Vagina (tissue), 2 donors: ENCODE measurements at regions not wholly inside any gene's neighbourhood (a gene's known extent, or its start where the extent isn't known, plus 50 kb on each side); places are given as distances from the start of the nearest gene placed in this dataset.

Experiments
- DNase-seq, 2 donors: peaks; one replicate each; pipeline ENCODE4 v3.0.0-alpha.2; 2017; ENCODE audit errors: extremely low spot score in 2 of 2
- H3K27ac ChIP-seq: fragments of 200-600 bp; sonication (generic); one replicate; pipeline ENCODE4 v1.5.1; 2019
- H3K27me3 ChIP-seq: fragments of 200-600 bp; sonication (generic); one replicate; pipeline ENCODE4 v1.5.1; 2019
- H3K36me3 ChIP-seq, 2 donors: fragments of 200-600 bp; sonication (generic); one replicate each; pipeline ENCODE4 v1.5.1; 2017 to 2019
- H3K4me1 ChIP-seq: fragments of 200-600 bp; sonication (generic); one replicate; pipeline ENCODE4 v1.5.1; 2019
- H3K4me3 ChIP-seq, 2 donors: fragments of 200-600 bp; sonication (generic); 1 replicate in 1 of 2; 2 replicates in 1 of 2; pipeline ENCODE4 v1.5.1; 2016 to 2019
- H3K9me3 ChIP-seq: fragments of 200-600 bp; sonication (generic); one replicate; pipeline ENCODE4 v1.5.1; 2019
- CTCF ChIP-seq, 3 experiments: fragments of 450-650 bp in 2 of 3; fragments of 200-600 bp in 1 of 3; sonication (generic) in 1 of 3; IDR thresholded peaks; one replicate each; pipeline ENCODE4 v1.5.1; 2017 to 2019; ENCODE audit warnings: antibody characterized with exemption in 3 of 3, mild to moderate bottlenecking in 2 of 3, moderate library complexity in 2 of 3
- POLR2A ChIP-seq, 2 donors: fragments of 450-650 bp; IDR thresholded peaks; one replicate each; pipeline ENCODE4 v1.6.1; 2017; ENCODE audit warnings: antibody characterized with exemption in 2 of 2, mild to moderate bottlenecking in 2 of 2, moderate library complexity in 2 of 2
- POLR2AphosphoS5 ChIP-seq, 2 donors: sonication (generic); formaldehyde crosslinking; IDR thresholded peaks; one replicate each; pipeline ENCODE4 v1.9.0; 2017; ENCODE audit warnings: antibody characterized with exemption in 2 of 2, mild to moderate bottlenecking in 2 of 2, low read depth in 1 of 2; ENCODE audit not compliant: insufficient read depth in 1 of 2
- intact Hi-C: fragments of 100-400 bp; cut with DNase I; formaldehyde crosslinking; loops from one replicate; pipeline ENCODE4 v1.15.1; 2023

- TF ChIP-seq CTCF (IDR thresholded peaks at IDR 0.05) (no peak), POLR2A (IDR thresholded peaks at IDR 0.05) (no peak), POLR2AphosphoS5 (IDR thresholded peaks at IDR 0.05; ENCODE audit: insufficient read depth in 1 of 2, low read depth in 1 of 2) (no peak)
- H3K27me3 ChIP-seq, result no peaks in the 10 kb centered on the region
- H3K36me3 ChIP-seq, result no peaks in the 10 kb centered on the region
- no peaks in the 10 kb centered on the region for H3K4me1 ChIP-seq
- H3K9me3 ChIP-seq, result no peaks in the 10 kb centered on the region
- no peak overlapping the region for H3K4me3 ChIP-seq
- no peak for DNase-seq
- no peak overlapping the region for H3K27ac ChIP-seq
- intact Hi-C loops, result no loop called here
Measured at GRCh38 chr2:67851956-67852824, 210.6 kb downstream of the C1D start.

GRCh38 chr2:67854103-67854743 lies 208.6 kb downstream of the C1D start:
- no peak for DNase-seq
- Histone ChIP-seq H3K4me1 (no peaks in the 10 kb centered on the region), H3K9me3 (no peaks in the 10 kb centered on the region), H3K27ac (no peak overlapping the region), H3K36me3 (no peaks in the 10 kb centered on the region), H3K27me3 (no peaks in the 10 kb centered on the region), H3K4me3 (no peak overlapping the region)
- intact Hi-C loops, result no loop called here
- no peak for TF ChIP-seq POLR2A (IDR thresholded peaks at IDR 0.05)
- no peak for TF ChIP-seq POLR2AphosphoS5 (IDR thresholded peaks at IDR 0.05; ENCODE audit: insufficient read depth in 1 of 2, low read depth in 1 of 2)
- TF ChIP-seq CTCF (IDR thresholded peaks at IDR 0.05), result no peak

GRCh38 chr2:67854798-67855197 lies 208.0 kb downstream of the C1D start:
- Histone ChIP-seq H3K4me3 (no peak overlapping the region), H3K36me3 (no peaks in the 10 kb centered on the region), H3K9me3 (no peaks in the 10 kb centered on the region), H3K27ac (no peak overlapping the region), H3K27me3 (no peaks in the 10 kb centered on the region), H3K4me1 (no peaks in the 10 kb centered on the region)
- TF ChIP-seq POLR2A (IDR thresholded peaks at IDR 0.05), result no peak
- TF ChIP-seq CTCF (IDR thresholded peaks at IDR 0.05), result no peak
- TF ChIP-seq POLR2AphosphoS5 (IDR thresholded peaks at IDR 0.05; ENCODE audit: insufficient read depth in 1 of 2, low read depth in 1 of 2), result no peak
- DNase-seq, result no peak
- intact Hi-C loops, result no loop called here

- no peaks in the 10 kb centered on the region for H3K9me3 ChIP-seq
- intact Hi-C loops, result no loop called here
- TF ChIP-seq POLR2A (IDR thresholded peaks at IDR 0.05), result no peak
- TF ChIP-seq CTCF (IDR thresholded peaks at IDR 0.05), result no peak
- TF ChIP-seq POLR2AphosphoS5 (IDR thresholded peaks at IDR 0.05; ENCODE audit: insufficient read depth in 1 of 2, low read depth in 1 of 2), result no peak
- no peaks in the 10 kb centered on the region for H3K36me3 ChIP-seq
- no peak for DNase-seq
- H3K27ac ChIP-seq, result no peak overlapping the region
- no peaks in the 10 kb centered on the region for H3K27me3 ChIP-seq
- no peak overlapping the region for H3K4me3 ChIP-seq
- H3K4me1 ChIP-seq, result no peaks in the 10 kb centered on the region
Measured at GRCh38 chr2:67856866-67857265, 205.9 kb downstream of the C1D start.

- Histone ChIP-seq H3K4me1 (no peaks in the 10 kb centered on the region), H3K27ac (no peak overlapping the region), H3K36me3 (no peaks in the 10 kb centered on the region), H3K9me3 (no peaks in the 10 kb centered on the region), H3K27me3 (no peaks in the 10 kb centered on the region), H3K4me3 (no peak overlapping the region)
- TF ChIP-seq CTCF (IDR thresholded peaks at IDR 0.05) (no peak), POLR2A (IDR thresholded peaks at IDR 0.05) (no peak), POLR2AphosphoS5 (IDR thresholded peaks at IDR 0.05; ENCODE audit: insufficient read depth in 1 of 2, low read depth in 1 of 2) (no peak)
- intact Hi-C loops, result no loop called here
- no peak for DNase-seq
Measured at GRCh38 chr2:67857836-67858235, 205.0 kb downstream of the C1D start.
